Fibroblast of villous mesenchyme (primary cell): ENCODE measurements at regions not wholly inside any gene's neighbourhood (a gene's known extent, or its start where the extent isn't known, plus 50 kb on each side); places are given as distances from the start of the nearest gene placed in this dataset.

ENCODE experiments used
- DNase-seq: peaks from one replicate; pipeline ENCODE4 v3.0.0-alpha.2; 2010; ENCODE audit warnings: low read depth
- H3K4me3 ChIP-seq: 2 replicates; pipeline ENCODE4 v1.5.1; 2011; ENCODE audit warnings: low read depth, mild to moderate bottlenecking, low read length
- CTCF ChIP-seq: IDR thresholded peaks from 2 replicates; pipeline ENCODE4 v1.5.1; 2012; ENCODE audit warnings: low read depth, mild to moderate bottlenecking, low read length; ENCODE audit not compliant: insufficient read depth

GRCh38 chr12:30830751-30831150 lies 76.0 kb upstream of the CAPRIN2 start:
- no peak for TF ChIP-seq CTCF
- no peak for DNase-seq
- no peak overlapping the region for H3K4me3 ChIP-seq

- no peak for TF ChIP-seq CTCF
- no peak overlapping the region for H3K4me3 ChIP-seq
- no peak for DNase-seq
These were observed 75.1 kb upstream of the CAPRIN2 start for GRCh38 chr12:30829876-30830275.

- no peak for TF ChIP-seq CTCF
- no peak for DNase-seq
- no peak overlapping the region for H3K4me3 ChIP-seq
These were observed 73.9 kb upstream of the CAPRIN2 start for GRCh38 chr12:30828686-30829085.

- no peak for TF ChIP-seq CTCF
- no peak overlapping the region for H3K4me3 ChIP-seq
- DNase-seq: no peak
These were observed 72.6 kb upstream of the CAPRIN2 start for GRCh38 chr12:30827101-30828066.

- H3K4me3 ChIP-seq: no peak overlapping the region
- TF ChIP-seq CTCF: no peak
- DNase-seq: no peak
These were observed 71.5 kb upstream of the CAPRIN2 start for GRCh38 chr12:30826276-30826675.

GRCh38 chr12:30825341-30825740 lies 70.6 kb upstream of the CAPRIN2 start:
- no peak for TF ChIP-seq CTCF
- no peak overlapping the region for H3K4me3 ChIP-seq
- no peak for DNase-seq
